Gastroesophageal sphincter (tissue), 3 donors: ENCODE measurements at regions not wholly inside any gene's neighbourhood (a gene's known extent, or its start where the extent isn't known, plus 50 kb on each side); places are given as distances from the start of the nearest gene placed in this dataset.

Source experiments
- CTCF ChIP-seq, 4 experiments: fragments of 200-600 bp in 2 of 4; fragments of 450-650 bp in 2 of 4; sonication (generic) in 1 of 4; IDR thresholded peaks; one replicate each; pipeline ENCODE4 v1.5.1; 2017 to 2019; ENCODE audit warnings: antibody characterized with exemption in 4 of 4, mild to moderate bottlenecking in 2 of 4, moderate library complexity in 2 of 4
- POLR2A ChIP-seq, 2 donors: fragments of 450-650 bp; IDR thresholded peaks; one replicate each; pipeline ENCODE4 v1.6.1; 2017; ENCODE audit warnings: antibody characterized with exemption in 2 of 2, mild to moderate bottlenecking in 2 of 2, moderate library complexity in 1 of 2

DNA sequence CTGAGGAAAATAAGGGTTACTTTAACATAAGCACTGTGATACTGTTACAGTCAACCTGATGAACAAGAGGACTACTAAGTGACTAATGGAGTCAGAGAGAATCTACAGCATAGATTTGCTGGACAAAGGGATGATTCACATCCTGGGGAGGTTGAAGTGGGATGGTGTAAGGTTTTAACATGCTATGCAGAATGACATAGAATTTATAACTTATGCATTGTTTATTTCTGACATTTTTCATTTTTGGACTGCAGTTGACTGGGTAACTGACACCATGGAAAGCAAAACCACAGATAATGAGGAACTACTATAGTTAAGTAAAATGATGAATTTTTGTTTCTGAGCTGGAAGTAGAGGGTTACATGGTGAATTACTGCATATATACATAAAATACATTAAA is 389.2 kb downstream of the MAT2B start:
- TF ChIP-seq CTCF (IDR thresholded peaks at IDR 0.05) = no peak
- no peak for TF ChIP-seq POLR2A (IDR thresholded peaks at IDR 0.05)
